HEK293T (cell line): ENCODE measurements at regions not wholly inside any gene's neighbourhood (a gene's known extent, or its start where the extent isn't known, plus 50 kb on each side); places are given as distances from the start of the nearest gene placed in this dataset.

Experiments used
- ARNT ChIP-seq: fragments of 450-650 bp; IDR thresholded peaks from 2 replicates; pipeline ENCODE4 v1.6.1; 2017; ENCODE audit warnings: mild to moderate bottlenecking
- ELF4 ChIP-seq: fragments of 450-650 bp; IDR thresholded peaks from 2 replicates; pipeline ENCODE4 v1.6.1; 2017; ENCODE audit warnings: antibody characterized with exemption
- FOXA1 ChIP-seq: fragments of 450-650 bp; IDR thresholded peaks from 2 replicates; pipeline ENCODE4 v1.6.1; 2016; ENCODE audit warnings: mild to moderate bottlenecking
- FOXM1 ChIP-seq: fragments of 450-650 bp; IDR thresholded peaks from 2 replicates; pipeline ENCODE4 v1.6.1; 2017; ENCODE audit warnings: mild to moderate bottlenecking, borderline replicate concordance
- HDGF ChIP-seq: fragments of 450-650 bp; IDR thresholded peaks from 2 replicates; pipeline ENCODE4 v1.6.1; 2017; ENCODE audit warnings: antibody characterized with exemption, borderline replicate concordance
- L3MBTL2 ChIP-seq: fragments of 450-650 bp; conservative IDR thresholded peaks from 2 replicates; pipeline ENCODE4 v1.6.1; 2016; ENCODE audit warnings: mild to moderate bottlenecking
- LEF1 ChIP-seq: fragments of 450-650 bp; IDR thresholded peaks from 2 replicates; pipeline ENCODE4 v1.6.1; 2017; ENCODE audit warnings: mild to moderate bottlenecking, borderline replicate concordance
- PKNOX1 ChIP-seq: fragments of 450-650 bp; IDR thresholded peaks from 2 replicates; pipeline ENCODE4 v1.6.1; 2016
- SP1 ChIP-seq: fragments of 450-650 bp; IDR thresholded peaks from 2 replicates; pipeline ENCODE4 v1.6.1; 2017
- SUZ12 ChIP-seq: fragments of 450-650 bp; IDR thresholded peaks from 2 replicates; pipeline ENCODE4 v1.6.1; 2016; ENCODE audit warnings: mild to moderate bottlenecking

DNA sequence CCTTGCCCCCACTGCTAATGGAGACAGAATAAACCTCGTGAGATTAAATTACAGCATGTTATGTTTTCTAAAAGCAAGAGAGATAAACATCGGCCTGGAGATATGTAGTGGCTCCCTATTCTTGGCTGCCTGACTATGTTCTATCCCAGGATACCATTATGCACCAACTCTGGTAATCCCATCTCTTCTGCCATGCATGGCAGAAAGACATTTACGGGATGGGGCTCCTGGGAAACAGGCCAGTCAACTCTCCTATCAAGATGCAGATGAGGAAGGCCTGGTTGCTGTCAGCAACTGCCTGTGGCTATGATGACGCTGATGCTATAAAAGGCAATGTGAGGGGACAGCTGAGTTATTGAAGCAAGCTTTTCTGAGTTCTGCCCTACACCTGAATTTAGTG, 166.2 kb upstream of the VCX3A start:
- TF ChIP-seq PKNOX1 (no peak), SP1 (no peak), FOXM1 (no peak), L3MBTL2 (no peak), HDGF (no peak), FOXA1 (no peak), LEF1 (no peak), ARNT (no peak), ELF4 (no peak), SUZ12 (no peak)
